SK-N-SH (cell line): ENCODE measurements at regions not wholly inside any gene's neighbourhood (a gene's known extent, or its start where the extent isn't known, plus 50 kb on each side); places are given as distances from the start of the nearest gene placed in this dataset.

Source experiments
- CTCF ChIA-PET: fragments of 300-600, 350-600 bp; formaldehyde crosslinking; extraction: SDS; loops from one replicate; lab custom pipeline; 2021; lab: Yijun Ruan, JAX
- POLR2A ChIA-PET: fragments of 350-600 bp; sonication (Branson Sonifier 250); formaldehyde crosslinking; extraction: SDS; loops from one replicate; lab custom pipeline; 2020; ENCODE audit warnings: antibody characterized with exemption, inconsistent platforms; lab: Yijun Ruan, JAX
- DNase-seq: peaks from one replicate; pipeline ENCODE4 v3.0.0; 2012
- H2AFZ ChIP-seq: fragments of 200-600 bp; sonication (generic); 2 replicates; pipeline ENCODE4 v1.8.1; 2016; ENCODE audit warnings: antibody characterized with exemption, mild to moderate bottlenecking, low read depth
- H3F3A ChIP-seq: fragments of 200-600 bp; sonication (generic); replicated peaks from 2 replicates; pipeline ENCODE3; 2016; ENCODE audit warnings: antibody characterized with exemption, mild to moderate bottlenecking; ENCODE audit not compliant: insufficient read depth
- H3K27ac ChIP-seq, 2 experiments: fragments of 200-500 bp in 1 of 2; fragments of 200-600 bp in 1 of 2; sonication (Bioruptor generic) in 1 of 2; sonication (generic), shearing (Covaris generic) in 1 of 2; 2 replicates each; pipeline versions ENCODE4 v1.5.1 to v1.6.1; 2014 to 2016; ENCODE audit warnings: low read depth in 2 of 2, inconsistent platforms in 1 of 2, low read length in 1 of 2, mild to moderate bottlenecking in 1 of 2, mixed read lengths in 1 of 2
- H3K27me3 ChIP-seq: fragments of 200-600 bp; sonication (generic), shearing (Covaris generic); 2 replicates; pipeline ENCODE4 v1.6.1; 2016; ENCODE audit warnings: mixed run types; ENCODE audit not compliant: insufficient read depth
- H3K36me3 ChIP-seq, 2 experiments: fragments of 200-500 bp in 1 of 2; fragments of 200-600 bp in 1 of 2; sonication (Bioruptor generic) in 1 of 2; sonication (generic) in 1 of 2; replicated peaks in 1 of 2; 2 replicates each; pipeline versions ENCODE3 to v1.5.1; 2014 to 2016; ENCODE audit warnings: low read length in 1 of 2, mild to moderate bottlenecking in 1 of 2; ENCODE audit not compliant: insufficient read depth in 2 of 2, control insufficient read depth in 1 of 2
- H3K4me1 ChIP-seq, 2 experiments: fragments of 200-500 bp in 1 of 2; fragments of 200-600 bp in 1 of 2; sonication (Bioruptor generic) in 1 of 2; sonication (generic), shearing (Covaris generic) in 1 of 2; 2 replicates each; pipeline versions ENCODE4 v1.5.1 to v1.6.1; 2014 to 2016; ENCODE audit warnings: low read depth in 1 of 2, low read length in 1 of 2, mixed run types in 1 of 2; ENCODE audit not compliant: insufficient read depth in 2 of 2, control insufficient read depth in 1 of 2
- H3K4me2 ChIP-seq: fragments of 200-600 bp; sonication (generic), shearing (Covaris generic); 2 replicates; pipeline ENCODE4 v1.6.1; 2017; ENCODE audit warnings: mixed run types
- H3K4me3 ChIP-seq, 2 experiments: fragments of 200-500 bp in 1 of 2; fragments of 200-600 bp in 1 of 2; sonication (Bioruptor generic) in 1 of 2; sonication (generic), shearing (Covaris generic) in 1 of 2; 2 replicates each; pipeline versions ENCODE4 v1.5.1 to v1.8.1; 2014 to 2016; ENCODE audit warnings: low read depth in 2 of 2, inconsistent platforms in 1 of 2, low read length in 1 of 2, mild to moderate bottlenecking in 1 of 2, mixed read lengths in 1 of 2, moderate library complexity in 1 of 2
- H3K79me2 ChIP-seq: fragments of 200-600 bp; sonication (generic); 2 replicates; pipeline ENCODE4 v1.8.1; 2017; ENCODE audit warnings: mild to moderate bottlenecking; ENCODE audit not compliant: insufficient read depth
- H3K9ac ChIP-seq: fragments of 200-600 bp; sonication (generic); 2 replicates; pipeline ENCODE4 v1.6.1; 2017; ENCODE audit warnings: mixed run types
- H3K9me2 ChIP-seq: fragments of 200-600 bp; sonication (generic); 2 replicates; pipeline ENCODE4 v1.6.1; 2017; ENCODE audit warnings: mixed run types
- H3K9me3 ChIP-seq: fragments of 200-600 bp; sonication (generic); 2 replicates; pipeline ENCODE4 v1.6.1; 2017; ENCODE audit warnings: mixed run types, mild to moderate bottlenecking, moderate library complexity
- H4K20me1 ChIP-seq: fragments of 200-600 bp; sonication (generic); 2 replicates; pipeline ENCODE4 v1.6.1; 2017; ENCODE audit warnings: mild to moderate bottlenecking, mixed run types; ENCODE audit not compliant: insufficient read depth
- CHD2 ChIP-seq: fragments of 150-350 bp; IDR thresholded peaks from 2 replicates; pipeline ENCODE4 v1.6.1; 2018; ENCODE audit warnings: low read length; ENCODE audit not compliant: partially characterized antibody
- CTCF ChIP-seq: fragments of 200-600 bp; sonication (generic); IDR thresholded peaks from 2 replicates; pipeline ENCODE4 v1.6.1; 2017; ENCODE audit warnings: antibody characterized with exemption, mild to moderate bottlenecking, moderate library complexity
- ELF1 ChIP-seq: IDR thresholded peaks from 2 replicates; pipeline ENCODE4 v1.4.0; 2012
- FOSL2 ChIP-seq: IDR thresholded peaks from 2 replicates; pipeline ENCODE4 v1.4.0; 2012; ENCODE audit warnings: low read depth, mild to moderate bottlenecking, moderate library complexity, borderline replicate concordance
- FOXJ3 ChIP-seq: sonication (generic); formaldehyde crosslinking; IDR thresholded peaks from 2 replicates; pipeline ENCODE4 v1.5.1; 2020; ENCODE audit warnings: mild to moderate bottlenecking, missing genetic modification reagents
- FOXM1 ChIP-seq: IDR thresholded peaks from 2 replicates; pipeline ENCODE4 v1.4.0; 2012; ENCODE audit warnings: low read depth, mild to moderate bottlenecking
- GATA2 ChIP-seq: sonication (generic); formaldehyde crosslinking; IDR thresholded peaks from 2 replicates; pipeline ENCODE4 v1.5.0; 2020; ENCODE audit warnings: mild to moderate bottlenecking, missing genetic modification reagents
- JUND ChIP-seq: IDR thresholded peaks from 2 replicates; pipeline ENCODE4 v1.4.0; 2012
- MAX ChIP-seq: IDR thresholded peaks from 2 replicates; pipeline ENCODE4 v1.4.0; 2012; ENCODE audit warnings: low read depth
- MEF2A ChIP-seq: IDR thresholded peaks from 2 replicates; pipeline ENCODE4 v1.4.0; 2012; ENCODE audit warnings: low read depth, borderline replicate concordance
- MXI1 ChIP-seq: IDR thresholded peaks from 2 replicates; pipeline ENCODE4 v1.6.1; 2012; ENCODE audit warnings: mild to moderate bottlenecking, low read depth, low read length, improper control_type of control experiment
- NFIC ChIP-seq: IDR thresholded peaks from 2 replicates; pipeline ENCODE4 v1.4.0; 2012; ENCODE audit warnings: borderline replicate concordance
- NRF1 ChIP-seq: IDR thresholded peaks from 2 replicates; pipeline ENCODE4 v1.6.1; 2012; ENCODE audit warnings: low read depth, mild to moderate bottlenecking, low read length
- PBX3 ChIP-seq: IDR thresholded peaks from 2 replicates; pipeline ENCODE4; 2012
- POLR2AphosphoS5 ChIP-seq: IDR thresholded peaks from 2 replicates; pipeline ENCODE4 v1.6.1; 2012; ENCODE audit warnings: low read depth, low read length
- RCOR1 ChIP-seq: fragments of 150-350 bp; IDR thresholded peaks from 2 replicates; pipeline ENCODE4 v1.6.1; 2017; ENCODE audit warnings: antibody characterized with exemption, low read length
- RFX5 ChIP-seq: IDR thresholded peaks from 2 replicates; pipeline ENCODE4 v1.6.1; 2012; ENCODE audit warnings: mild to moderate bottlenecking, improper control_type of control experiment, low read length
- RXRA ChIP-seq: IDR thresholded peaks from 2 replicates; pipeline ENCODE4 v1.4.0; 2012; ENCODE audit warnings: low read depth, mild to moderate bottlenecking, borderline replicate concordance
- SIN3A ChIP-seq: IDR thresholded peaks from 2 replicates; pipeline ENCODE4 v1.6.1; 2012; ENCODE audit warnings: low read depth, mild to moderate bottlenecking, low read length, moderate library complexity, borderline replicate concordance
- SMC3 ChIP-seq: IDR thresholded peaks from 2 replicates; pipeline ENCODE4 v1.6.1; 2012; ENCODE audit warnings: low read depth, low read length, improper control_type of control experiment
- TAF1 ChIP-seq: IDR thresholded peaks from 2 replicates; pipeline ENCODE4 v1.6.1; 2012; ENCODE audit warnings: low read depth, mild to moderate bottlenecking, low read length, moderate library complexity, borderline replicate concordance
- TEAD4 ChIP-seq: IDR thresholded peaks from 2 replicates; pipeline ENCODE4 v1.4.0; 2012; ENCODE audit warnings: mild to moderate bottlenecking, borderline replicate concordance; ENCODE audit not compliant: insufficient read depth
- WGBS: methylation state at CpG from one replicate; pipeline ENCODE4 v1.1.6; 2017; ENCODE audit warnings: low lambda C conversion rate; 5-methylcytosine and 5-hydroxymethylcytosine counted together

GRCh38 chr1:219391297-219391696 lies 217.6 kb downstream of the LYPLAL1 start:
- H4K20me1 ChIP-seq: no peaks in the 10 kb centered on the region
- no peaks in the 10 kb centered on the region for H3K9me2 ChIP-seq
- H3K27ac ChIP-seq: no peak overlapping the region
- H3K4me3 ChIP-seq: no peak overlapping the region
- CTCF ChIA-PET: no interaction called here
- no peak overlapping the region for H3K4me2 ChIP-seq
- no peaks in the 10 kb centered on the region for H3K27me3 ChIP-seq
- no peaks in the 10 kb centered on the region for H3F3A ChIP-seq
- no peak overlapping the region for H2AFZ ChIP-seq
- H3K4me1 ChIP-seq: peaks cover 0 to 9% of the 10 kb centered on the region in 2 experiments; a peak in 2 of 4 replicates
- TF ChIP-seq TAF1 (no peak), POLR2AphosphoS5 (no peak), SMC3 (no peak), JUND (no peak), MEF2A (no peak)
- no peaks in the 10 kb centered on the region for H3K36me3 ChIP-seq
- no peak for DNase-seq
- H3K79me2 ChIP-seq: no peaks in the 10 kb centered on the region
- no peak overlapping the region for H3K9ac ChIP-seq
- POLR2A ChIA-PET: interaction anchor here (0.6 kb wide), 1 partner anchor 113 kb away, joined by 4 read pairs; no protein-coding TSS in a partner anchor
- H3K9me3 ChIP-seq: peaks cover 3% of the 10 kb centered on the region; the same call in 1 of the 2 replicates

- no peaks in the 10 kb centered on the region for H3K9me2 ChIP-seq
- WGBS: 62% methylated on average over 1 of the region's 1 CpG
- peaks cover 0 to 9% of the 10 kb centered on the region in 2 experiments; a peak in 2 of 4 replicates for H3K4me1 ChIP-seq
- TF ChIP-seq SIN3A: no peak
- no peak for TF ChIP-seq POLR2AphosphoS5
- TF ChIP-seq CTCF: no peak
- no peak for TF ChIP-seq NRF1
- no peak for TF ChIP-seq GATA2 (CRISPR knock-in tag)
- TF ChIP-seq MXI1: no peak
- no peak for TF ChIP-seq TAF1
- no peak for TF ChIP-seq RXRA
- no peak for TF ChIP-seq RFX5
- TF ChIP-seq RCOR1: no peak
- TF ChIP-seq FOSL2: no peak
- TF ChIP-seq CHD2: no peak
- TF ChIP-seq TEAD4: no peak
- no peak for TF ChIP-seq PBX3
- no peak for TF ChIP-seq FOXM1
- TF ChIP-seq NFIC: no peak
- TF ChIP-seq FOXJ3 (CRISPR knock-in tag): no peak
- no peak for TF ChIP-seq MAX
- TF ChIP-seq ELF1: no peak
- H3K4me2 ChIP-seq: no peak overlapping the region
- H2AFZ ChIP-seq: peak overlapping the region; percentile 18; the same call in 1 of the 2 replicates
- H3K27me3 ChIP-seq: no peaks in the 10 kb centered on the region
- H3F3A ChIP-seq: peaks cover 4% of the 10 kb centered on the region
- no peaks in the 10 kb centered on the region for H3K9me3 ChIP-seq
- no peak overlapping the region for H3K4me3 ChIP-seq
- ChIA-PET POLR2A (no interaction called here), CTCF (interaction anchor here (1.2 to 4.3 kb wide), 3 partner anchors 180 to 1058 kb away, joined by 3 to 14 read pairs (median 7); no protein-coding TSS in a partner anchor)
- H3K79me2 ChIP-seq: no peaks in the 10 kb centered on the region
- H3K9ac ChIP-seq: no peak overlapping the region
- H3K27ac ChIP-seq: peak overlapping the region in 1 of 2 experiments; percentile 47; a peak in 1 of 4 replicates
- no peaks in the 10 kb centered on the region for H4K20me1 ChIP-seq
- no peak for DNase-seq
- no peaks in the 10 kb centered on the region for H3K36me3 ChIP-seq
Observed at GRCh38 chr1:219387211-219387610, 213.5 kb downstream of the LYPLAL1 start.
